NCI-H748 treated with DMSO at 0.1 percent for 48 hours (cell line): ENCODE measurements at regions not wholly inside any gene's neighbourhood (a gene's known extent, or its start where the extent isn't known, plus 50 kb on each side); places are given as distances from the start of the nearest gene placed in this dataset.

ENCODE experiments used
- DNase-seq: peaks from one replicate; lab custom pipeline; 2025; lab: John Stamatoyannopoulos, UW

DNA sequence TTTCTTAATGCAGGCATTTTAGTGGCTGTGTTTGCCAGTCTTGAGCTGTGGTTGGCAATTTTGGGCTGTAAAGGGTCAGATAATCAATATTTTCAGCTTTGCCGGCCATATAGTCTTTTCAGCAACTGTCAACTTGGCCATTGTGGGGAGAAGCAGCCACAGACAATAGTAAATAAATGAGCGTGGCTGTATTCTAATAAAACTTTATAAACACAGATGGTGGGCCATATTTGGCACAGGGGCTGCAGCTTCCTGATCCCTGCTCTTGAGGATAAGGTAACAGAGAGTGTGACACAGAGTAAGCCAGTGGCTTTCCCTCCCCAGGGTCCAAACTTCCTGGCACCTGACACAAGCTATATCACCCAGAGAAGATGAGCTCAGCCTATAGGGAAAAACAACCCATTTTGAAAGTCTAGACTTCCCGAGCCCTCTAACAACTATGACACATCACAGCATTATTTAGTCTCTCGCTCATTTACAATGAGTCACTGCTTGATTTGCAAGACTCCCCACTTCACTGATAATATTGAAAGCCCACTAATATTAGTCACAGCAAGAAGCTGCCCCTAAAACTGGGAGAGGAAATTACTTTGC is 163.1 kb upstream of the TMPO start:
- no peak for DNase-seq

DNA sequence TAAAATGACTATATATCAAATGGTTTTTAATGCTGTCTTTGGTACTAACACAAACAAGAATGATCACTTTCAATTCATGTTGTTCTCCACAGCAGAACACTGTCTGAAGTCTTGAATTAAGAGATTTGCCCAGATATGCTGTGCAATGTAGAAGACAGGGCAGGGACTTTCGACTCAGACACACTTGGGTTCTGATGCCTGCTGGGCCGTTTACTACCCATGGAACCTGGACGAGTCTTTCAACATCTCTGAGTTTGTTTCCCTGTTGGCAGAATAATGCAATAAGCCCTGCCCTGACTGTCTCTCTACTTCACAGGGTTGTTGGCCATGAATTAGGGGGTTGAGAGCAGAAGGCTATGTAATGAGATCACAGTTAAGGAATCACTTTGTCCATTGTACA is 162.6 kb upstream of the TMPO start:
- DNase-seq = no peak

DNA sequence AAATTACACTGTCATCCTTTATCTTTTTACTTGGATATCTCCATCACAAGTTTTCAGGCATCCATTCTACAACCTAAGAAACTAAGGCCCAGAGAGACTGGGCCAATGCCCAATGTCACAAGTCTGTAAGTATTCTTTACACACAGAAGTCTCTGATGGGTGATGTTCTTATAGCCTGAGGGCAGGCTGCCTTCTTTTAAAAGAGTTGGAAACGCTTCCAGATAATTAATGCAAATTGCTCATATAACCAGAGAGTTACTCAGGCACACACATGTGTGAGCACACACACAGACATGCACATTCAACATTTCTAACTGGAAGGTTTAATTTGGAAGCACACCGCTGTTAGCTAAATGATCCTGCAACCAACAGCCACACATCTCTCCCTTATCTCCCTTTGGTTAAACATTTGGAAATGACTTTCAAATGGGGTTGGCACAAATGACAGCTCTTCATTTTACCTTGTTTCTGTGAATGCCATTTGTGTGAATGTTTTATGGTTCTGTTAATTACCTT is 160.8 kb upstream of the TMPO start:
- DNase-seq = no peak

DNA sequence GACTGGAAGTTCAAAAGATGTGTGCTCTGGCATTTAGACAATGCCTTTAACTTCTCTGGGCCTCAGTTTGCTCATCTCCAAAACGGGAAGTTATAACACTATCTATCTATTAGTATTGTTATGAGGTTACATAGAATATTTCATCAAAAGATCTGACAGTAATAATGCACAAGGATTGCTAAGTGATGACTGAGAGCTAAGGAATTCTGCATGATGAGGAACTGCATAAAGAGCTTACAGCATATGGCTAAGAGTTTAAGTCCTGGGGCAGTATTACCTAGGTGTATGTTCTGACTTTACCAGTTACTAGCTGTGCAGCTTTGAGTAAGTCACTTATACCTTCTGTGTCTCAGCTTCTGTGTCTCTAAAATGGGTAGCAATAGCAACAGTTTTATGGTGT is 160.1 kb upstream of the TMPO start:
- DNase-seq = no peak

DNA sequence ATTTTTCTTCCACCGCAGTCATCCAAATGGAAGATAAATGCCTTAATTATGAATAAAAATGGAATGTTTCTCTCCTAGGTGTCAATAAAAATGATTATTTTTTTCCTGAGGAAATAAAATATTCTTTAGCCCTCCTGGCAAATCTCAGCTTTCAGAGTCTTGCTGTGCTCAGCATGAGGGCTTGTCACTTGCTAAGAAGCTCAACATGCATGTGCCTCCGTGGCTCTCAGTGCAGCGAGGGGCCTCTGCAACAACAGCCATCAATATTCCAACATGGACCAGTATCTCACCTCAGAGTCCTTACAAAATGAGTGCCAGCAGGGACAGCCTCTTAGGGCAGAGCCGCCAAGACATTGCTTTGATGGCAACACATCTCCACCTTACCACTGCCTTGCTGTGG is 159.5 kb upstream of the TMPO start:
- no peak for DNase-seq

DNA sequence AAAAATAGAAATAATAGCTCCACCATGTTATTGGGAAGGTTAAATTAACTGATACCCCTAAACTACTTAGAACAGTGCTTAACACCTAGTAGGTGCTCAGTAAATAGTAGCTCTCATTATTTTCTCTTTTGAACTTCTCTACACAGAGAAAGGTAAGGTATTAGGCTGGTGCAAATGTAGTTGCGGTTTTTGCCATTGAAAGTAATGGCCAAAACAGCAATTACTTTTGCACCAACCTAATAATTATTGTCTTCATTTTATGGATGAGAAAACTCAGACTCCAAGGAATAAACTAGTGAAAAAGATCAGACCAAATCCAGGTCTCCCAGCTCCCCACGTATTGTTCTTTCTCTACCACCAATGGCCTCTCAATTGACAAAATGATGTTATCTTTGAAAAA is 157.2 kb upstream of the TMPO start:
- DNase-seq = no peak

DNA sequence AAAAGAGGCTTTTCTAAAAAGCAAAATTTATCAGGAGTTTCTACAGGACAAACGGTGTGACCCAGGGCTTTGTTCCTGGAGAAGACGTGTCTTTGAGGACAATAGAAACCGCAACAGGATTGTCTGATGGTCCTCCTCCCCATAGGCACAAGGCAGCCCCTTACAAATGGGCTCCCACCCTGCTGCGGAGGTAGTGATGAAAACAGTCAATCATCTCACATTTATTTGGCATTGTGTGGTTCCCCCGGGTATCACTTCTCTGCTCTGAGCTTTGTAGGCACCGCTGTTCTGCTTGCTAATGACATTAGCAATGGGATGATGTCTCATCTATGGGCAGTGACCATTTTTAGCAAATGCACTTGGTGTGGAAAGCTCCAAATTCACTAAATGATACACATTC is 155.5 kb upstream of the TMPO start:
- DNase-seq = peak; percentile 35

DNA sequence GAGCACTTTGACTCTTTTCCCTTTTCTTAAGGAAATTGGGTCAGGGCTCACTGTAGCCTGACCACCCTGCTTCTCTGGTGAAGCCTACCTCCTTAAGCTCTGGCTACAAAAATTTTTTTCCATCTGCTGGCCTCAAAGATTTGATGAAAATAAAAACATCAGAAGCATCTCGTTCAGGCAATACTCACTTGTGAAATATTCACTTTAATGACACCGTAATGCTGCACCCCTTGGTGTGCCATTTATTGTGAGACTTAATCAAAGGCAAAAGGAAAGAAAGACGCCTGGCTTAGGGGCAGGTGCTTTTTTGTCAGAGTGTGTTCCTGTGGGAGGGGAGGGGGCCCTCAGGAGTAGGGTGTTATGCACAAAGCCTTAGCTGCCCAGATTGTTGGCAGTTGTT is 155.0 kb upstream of the TMPO start:
- DNase-seq = peak; percentile 49

DNA sequence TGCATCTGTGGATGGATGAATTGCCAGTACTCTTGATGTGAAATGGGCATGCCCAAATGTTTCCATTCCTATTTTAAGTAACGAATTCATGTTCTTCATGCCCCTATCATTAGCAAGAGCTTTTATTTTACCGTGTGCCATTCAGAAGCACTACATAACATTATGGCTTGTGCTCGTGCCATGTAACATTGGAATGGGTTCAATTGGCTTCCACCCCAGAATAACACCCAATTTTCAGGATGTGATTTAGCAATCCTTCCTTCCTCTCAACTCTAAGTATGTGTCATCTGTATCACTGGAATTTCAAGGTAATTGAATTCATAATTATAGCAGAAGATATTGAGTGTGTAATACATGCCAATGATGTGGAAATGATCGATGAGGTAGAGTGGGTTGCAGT is 145.8 kb upstream of the TMPO start:
- no peak for DNase-seq

DNA sequence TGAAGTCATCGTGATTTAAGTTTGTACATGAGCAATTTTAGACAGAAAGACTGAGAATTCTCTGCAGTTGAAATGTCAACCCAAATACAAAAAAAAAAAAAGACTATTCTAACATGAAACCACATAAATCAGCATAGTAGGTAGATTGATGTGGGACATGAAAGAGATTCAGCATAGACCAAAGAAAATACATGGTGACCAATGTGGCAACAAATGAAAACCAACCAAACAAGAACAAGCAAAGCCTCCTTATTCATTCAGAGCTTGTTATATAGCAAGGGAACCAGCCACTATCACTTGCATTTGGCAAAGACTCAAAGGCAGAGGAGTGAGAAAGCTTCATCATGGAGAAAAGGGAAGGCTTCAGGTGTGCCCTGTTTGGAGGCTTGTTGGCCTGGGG is 144.4 kb upstream of the TMPO start:
- no peak for DNase-seq

DNA sequence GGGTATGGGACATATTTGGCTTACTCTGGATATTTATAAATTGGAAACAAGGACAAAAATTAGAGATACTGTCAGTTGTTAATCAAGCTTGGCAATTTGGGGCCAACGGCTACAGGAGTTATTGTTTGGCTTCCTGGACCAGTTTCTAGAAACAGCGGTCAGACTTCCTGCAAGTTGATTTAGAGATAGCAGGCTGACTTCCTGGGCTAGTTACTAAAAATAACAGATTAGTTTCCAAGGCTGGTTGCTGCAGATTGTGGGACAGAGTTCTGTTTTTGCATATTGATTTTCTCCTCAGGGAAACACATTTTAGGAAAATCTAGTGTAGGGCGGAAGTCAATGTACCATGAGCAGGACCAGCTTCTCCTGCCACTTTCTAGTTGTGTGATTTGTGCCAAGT is 144.0 kb upstream of the TMPO start:
- DNase-seq = no peak

DNA sequence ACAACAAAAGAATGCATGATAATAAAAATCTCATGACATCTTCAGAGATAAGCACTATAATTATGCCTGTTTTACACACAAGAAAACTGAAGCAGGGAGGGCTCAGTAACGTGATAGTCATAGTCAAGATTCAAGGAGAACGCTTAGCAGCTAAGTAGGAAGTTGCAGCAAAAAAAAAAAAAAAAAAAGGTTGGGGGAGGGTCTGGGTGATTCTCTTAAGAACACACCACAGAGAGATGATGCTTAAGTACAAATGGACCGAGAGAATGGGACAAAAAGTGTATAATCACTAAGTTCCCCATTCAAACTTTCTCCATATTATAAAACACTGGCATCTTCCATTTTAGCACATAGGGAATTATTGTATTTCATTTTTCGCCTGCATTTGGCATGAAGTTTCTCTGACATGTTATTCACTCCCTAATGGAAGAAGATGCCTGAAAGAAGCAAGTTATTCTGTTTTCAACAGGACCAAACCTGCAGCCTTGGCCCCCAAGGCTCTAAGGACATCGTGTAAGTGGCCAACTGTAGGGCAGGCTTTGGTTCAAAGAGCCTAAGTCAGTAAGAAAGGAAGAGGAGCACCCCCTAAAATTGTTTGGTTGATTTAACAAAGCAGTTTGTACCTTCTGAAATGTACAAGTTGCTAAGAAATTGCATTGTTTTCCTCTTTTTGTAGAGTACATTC is 142.9 kb upstream of the TMPO start:
- no peak for DNase-seq

DNA sequence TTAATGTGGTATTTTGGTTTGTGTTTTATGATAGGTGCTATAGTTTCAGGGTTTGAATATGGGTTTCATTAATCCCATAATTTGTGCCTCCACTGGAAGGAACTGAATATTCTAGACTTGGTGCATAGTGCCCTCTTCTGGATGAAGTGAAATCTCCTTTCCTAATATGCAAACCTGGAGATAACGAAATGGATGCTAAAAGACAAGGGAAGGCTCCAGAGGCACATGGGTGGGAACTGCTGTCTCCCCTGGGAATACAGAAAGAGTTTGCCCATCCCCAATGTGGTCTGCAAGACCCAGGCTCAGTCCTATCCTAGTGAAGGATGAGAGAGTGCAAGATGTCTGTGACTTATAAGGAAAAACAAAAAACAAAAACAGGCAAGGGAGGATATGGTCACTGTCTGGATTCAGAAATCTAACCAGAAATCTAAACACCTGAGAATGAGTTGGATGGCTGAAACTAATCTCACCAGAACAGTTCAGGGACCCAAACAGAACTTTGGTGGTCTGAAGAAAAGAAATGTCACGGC is 142.3 kb upstream of the TMPO start:
- peak; percentile 89 for DNase-seq

DNA sequence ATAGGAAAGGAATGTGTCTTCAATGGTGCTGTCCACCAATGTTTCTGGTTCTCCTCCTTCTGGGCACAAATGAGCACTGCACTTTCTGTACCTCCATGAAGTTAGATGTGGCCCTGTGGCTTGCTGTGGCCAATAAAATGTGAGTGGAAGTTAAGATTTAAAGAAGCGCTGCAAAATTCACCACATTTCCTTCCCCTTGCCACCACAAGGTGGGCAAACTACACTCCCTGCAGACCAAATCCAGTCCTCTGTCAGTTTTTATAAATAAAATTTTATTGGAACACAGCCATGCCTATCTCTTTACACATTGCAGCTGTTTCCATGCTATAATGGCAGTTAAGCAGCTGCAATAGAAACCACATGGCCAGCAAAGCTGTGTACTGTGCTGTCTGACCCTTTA is 141.4 kb upstream of the TMPO start:
- DNase-seq = no peak

DNA sequence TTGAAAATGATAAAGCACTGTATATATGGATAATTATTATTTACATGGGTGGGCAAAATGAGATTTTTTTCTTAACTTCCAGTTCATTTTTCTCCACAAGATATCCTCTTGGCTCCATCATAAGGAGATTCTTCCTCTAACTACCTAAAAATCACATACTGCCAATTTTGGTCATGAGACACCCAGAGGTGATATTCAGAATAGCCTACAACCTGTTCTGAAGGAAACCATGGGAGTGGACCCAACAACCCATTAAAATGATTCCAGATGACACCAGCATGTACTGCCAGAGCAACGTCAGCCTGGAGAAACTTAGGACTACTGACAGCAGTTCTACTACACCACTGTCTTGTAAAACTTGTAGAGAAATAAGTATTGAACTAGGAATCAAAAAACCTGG is 136.3 kb upstream of the TMPO start:
- no peak for DNase-seq

DNA sequence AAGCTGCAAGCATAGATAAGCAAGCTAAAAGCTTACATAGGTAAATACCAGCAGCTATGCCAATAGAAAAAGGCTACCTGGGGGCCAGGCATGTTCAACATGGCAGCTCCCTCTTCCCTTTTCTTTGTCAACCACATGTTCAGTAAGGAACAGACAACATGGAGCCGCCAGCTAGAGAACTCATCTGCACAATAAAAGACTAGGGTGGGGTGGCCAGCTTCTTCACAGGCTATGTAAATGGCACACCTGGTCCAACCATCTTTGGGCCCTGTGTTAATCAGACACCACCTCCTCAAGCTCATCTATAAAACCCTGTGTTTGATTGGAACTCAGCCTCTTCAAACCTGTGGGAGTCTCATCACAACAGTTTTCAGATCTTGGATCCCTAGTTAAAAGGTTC is 129.7 kb upstream of the TMPO start:
- peak; percentile 78 for DNase-seq

DNA sequence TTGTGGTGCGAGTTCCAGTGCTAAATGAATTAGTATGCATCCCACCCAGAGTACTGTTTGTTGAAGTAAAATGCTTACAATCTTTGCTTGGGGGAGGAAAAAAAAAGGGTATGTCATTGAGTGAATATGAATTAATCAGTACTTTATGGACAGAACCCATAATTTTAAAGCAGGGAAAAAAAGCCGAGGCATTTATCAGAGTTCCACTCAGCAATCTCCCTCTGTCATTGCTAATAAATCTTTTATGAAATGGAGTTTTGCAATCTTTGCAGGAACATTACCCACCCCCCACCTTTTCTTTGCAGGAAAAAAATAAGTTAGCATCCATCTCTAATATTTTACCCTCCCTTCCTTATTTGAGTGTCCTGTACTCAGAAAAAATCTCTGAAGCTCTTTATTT is 127.9 kb upstream of the TMPO start:
- peak; percentile 43 for DNase-seq

DNA sequence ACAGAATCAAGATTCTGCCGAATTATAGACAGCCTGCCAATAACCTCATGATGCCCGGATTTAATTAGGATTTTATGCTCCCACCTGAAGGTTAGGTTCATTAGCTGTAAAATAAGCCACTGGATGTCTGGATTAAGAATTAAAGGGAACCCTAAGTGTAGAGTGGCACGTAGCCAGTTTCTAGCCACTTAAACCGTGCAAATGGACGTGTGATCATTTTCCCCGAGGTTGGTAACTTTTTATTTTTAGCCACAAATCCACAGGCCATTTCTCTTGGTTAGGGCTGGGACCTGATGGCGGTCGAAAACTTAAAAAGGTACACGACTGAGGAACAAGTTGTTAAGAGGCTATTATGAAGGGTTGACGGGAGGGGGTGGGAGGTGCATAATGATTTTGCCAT is 127.3 kb upstream of the TMPO start:
- DNase-seq = no peak

DNA sequence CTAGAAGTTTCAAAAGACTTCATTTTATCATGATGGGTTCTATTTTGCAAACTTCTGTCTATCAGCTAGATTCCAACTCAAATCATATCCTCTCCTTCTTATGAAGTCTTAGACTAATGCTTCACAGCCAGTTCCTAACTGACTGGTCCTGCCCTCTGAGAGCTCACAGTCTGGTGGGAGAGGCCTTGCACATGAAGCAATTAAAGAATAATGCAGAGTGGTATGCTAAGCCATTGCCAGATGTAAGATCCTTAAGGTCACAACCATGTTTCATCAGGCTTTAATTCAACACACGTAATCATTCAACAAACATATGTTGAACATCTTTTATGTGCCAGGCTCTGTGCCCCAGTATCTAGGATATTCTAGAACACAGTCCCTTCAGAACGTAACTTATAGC is 125.8 kb upstream of the TMPO start:
- no peak for DNase-seq

DNA sequence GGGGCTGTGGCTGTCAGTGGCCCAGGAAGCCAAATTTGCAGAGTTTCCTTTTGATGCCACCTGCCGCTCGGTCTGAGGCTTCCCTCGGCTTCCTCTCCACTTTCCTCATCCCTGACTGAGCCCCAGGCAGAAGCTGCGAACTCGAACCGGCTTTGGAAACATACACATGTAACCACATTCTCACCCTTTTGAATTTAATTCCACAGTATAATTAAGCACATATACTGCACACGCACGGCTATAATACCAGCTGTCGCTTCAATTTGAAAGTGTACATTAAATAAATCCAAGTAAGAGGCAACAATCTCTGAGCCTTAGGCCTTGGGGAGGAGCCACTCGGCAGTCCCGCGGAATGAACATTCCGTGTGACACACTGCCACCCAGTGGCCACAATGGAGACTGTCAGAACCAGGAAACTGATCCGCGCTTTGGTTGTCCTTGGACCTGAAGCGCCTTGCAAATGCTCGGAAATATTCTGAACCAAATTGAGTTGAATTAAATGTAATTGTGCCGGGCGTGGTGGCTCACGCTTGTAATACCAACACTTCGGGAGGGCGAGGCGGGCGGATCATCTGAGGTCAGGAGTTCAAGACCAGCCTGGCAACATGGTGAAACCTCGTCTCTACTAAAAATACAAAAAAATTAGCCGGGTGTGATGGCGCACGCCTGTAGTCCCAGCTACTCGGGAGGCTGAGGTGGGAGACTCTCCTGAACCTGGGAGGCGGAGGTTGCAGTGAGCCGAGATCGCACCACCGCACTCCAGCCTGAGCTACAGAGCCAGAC is 117.9 kb upstream of the TMPO start:
- DNase-seq = peak; percentile 96

DNA sequence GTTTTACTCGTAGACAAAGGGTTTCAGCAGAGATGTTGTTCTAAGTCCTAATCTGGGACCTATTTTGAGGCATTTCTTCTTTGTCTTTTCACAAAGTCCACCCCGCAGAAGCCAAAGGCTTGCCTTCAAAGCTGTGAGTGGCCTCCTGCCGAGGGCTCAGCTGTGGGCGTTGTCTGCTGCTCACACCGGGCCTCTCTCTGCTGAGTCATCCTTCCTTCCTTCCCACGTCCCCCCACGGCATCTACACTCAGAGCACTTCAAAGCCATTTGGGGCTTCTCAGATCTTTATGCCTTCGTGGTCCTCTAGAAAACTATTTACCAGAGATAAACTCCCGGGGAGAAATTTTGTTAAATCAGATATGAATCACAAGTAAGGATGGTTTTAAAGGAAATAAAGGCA is 115.9 kb upstream of the TMPO start:
- DNase-seq = peak; percentile 64

DNA sequence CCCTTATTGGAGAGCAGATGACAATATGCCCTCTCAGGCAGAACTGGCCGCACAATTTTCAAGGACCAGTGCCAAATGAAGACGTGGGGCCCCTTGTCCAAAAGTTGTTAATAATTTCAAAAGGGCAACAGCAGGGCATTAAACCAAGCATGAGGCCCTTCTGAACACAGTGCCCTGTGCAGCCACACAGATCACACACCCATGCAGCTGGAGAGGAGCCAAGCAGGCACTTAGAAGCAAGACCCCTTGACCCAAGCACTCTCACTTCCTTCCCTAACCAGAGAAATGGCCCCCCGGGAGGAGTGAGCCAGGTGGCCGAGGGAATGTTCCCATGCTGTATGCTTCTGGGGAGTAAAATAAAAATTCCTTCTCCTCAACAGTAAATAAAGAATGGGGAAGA is 114.0 kb upstream of the TMPO start:
- DNase-seq = peak; percentile 49

DNA sequence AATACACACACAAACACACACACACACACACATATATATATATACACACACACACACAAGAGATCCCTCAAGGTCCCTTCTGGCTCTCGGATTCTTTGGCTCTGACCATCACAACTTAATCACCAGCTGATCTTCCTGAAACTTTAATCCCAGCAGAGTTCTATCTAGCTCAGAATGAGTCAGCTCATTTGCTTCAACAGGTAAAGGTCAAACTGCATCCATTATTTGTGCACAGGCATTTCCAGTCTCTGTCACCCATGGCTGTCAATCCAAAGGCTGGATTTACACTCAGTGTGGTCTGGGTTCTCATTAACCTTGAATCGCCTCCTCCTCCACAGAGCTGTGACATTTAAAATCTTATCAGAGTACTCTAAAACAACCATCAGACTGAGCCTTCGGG is 113.3 kb upstream of the TMPO start:
- DNase-seq = no peak
